Testis (tissue), 2 donors: ENCODE measurements at regions not wholly inside any gene's neighbourhood (a gene's known extent, or its start where the extent isn't known, plus 50 kb on each side); places are given as distances from the start of the nearest gene placed in this dataset.

Source experiments
- POLR2A ChIP-seq: fragments of 450-650 bp; IDR thresholded peaks from one replicate; pipeline ENCODE4 v1.6.1; 2017; ENCODE audit warnings: antibody characterized with exemption, mild to moderate bottlenecking, moderate library complexity
- TF ChIP-seq, protein P1 (sequence below), 3 experiments: fragments of 450-650 bp in 2 of 3; fragments of 200-600 bp in 1 of 3; sonication (generic) in 1 of 3; IDR thresholded peaks; one replicate each; pipeline ENCODE4 v1.5.1; 2016 to 2019; ENCODE audit warnings: antibody characterized with exemption in 3 of 3, mild to moderate bottlenecking in 2 of 3, moderate library complexity in 1 of 3

DNA sequence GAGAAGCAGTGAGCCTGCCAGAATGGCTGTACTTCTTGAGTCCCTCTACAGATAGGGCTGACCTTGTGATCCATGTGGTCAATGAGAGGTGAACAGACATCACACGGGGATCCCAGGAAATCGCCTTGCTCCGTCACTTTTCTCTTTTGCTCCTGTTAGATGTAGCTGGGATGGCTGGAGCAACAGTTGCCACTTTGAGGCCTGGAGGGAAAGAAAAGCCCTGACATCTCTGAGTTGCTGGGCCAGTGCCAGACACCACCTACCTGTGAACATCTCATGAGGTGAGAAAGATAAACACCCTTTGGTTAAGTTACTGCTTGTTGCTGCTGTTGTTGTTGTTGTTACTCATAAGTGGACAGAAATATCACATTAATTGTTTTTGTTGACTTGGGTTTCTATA, 840.3 kb downstream of the TBC1D22A start:
- TF ChIP-seq, protein P1, sequence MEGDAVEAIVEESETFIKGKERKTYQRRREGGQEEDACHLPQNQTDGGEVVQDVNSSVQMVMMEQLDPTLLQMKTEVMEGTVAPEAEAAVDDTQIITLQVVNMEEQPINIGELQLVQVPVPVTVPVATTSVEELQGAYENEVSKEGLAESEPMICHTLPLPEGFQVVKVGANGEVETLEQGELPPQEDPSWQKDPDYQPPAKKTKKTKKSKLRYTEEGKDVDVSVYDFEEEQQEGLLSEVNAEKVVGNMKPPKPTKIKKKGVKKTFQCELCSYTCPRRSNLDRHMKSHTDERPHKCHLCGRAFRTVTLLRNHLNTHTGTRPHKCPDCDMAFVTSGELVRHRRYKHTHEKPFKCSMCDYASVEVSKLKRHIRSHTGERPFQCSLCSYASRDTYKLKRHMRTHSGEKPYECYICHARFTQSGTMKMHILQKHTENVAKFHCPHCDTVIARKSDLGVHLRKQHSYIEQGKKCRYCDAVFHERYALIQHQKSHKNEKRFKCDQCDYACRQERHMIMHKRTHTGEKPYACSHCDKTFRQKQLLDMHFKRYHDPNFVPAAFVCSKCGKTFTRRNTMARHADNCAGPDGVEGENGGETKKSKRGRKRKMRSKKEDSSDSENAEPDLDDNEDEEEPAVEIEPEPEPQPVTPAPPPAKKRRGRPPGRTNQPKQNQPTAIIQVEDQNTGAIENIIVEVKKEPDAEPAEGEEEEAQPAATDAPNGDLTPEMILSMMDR (IDR thresholded peaks at IDR 0.05) = no peak
- no peak for TF ChIP-seq POLR2A
